ENCODE measurements at regions not wholly inside any gene's neighbourhood (a gene's known extent, or its start where the extent isn't known, plus 50 kb on each side); places are given as distances from the start of the nearest gene placed in this dataset.
"Not testable (repeated sequence)": the region's sequence is repeated elsewhere in the genome, so short reads cannot be mapped to it uniquely, and the experiment has no call there.

DNA sequence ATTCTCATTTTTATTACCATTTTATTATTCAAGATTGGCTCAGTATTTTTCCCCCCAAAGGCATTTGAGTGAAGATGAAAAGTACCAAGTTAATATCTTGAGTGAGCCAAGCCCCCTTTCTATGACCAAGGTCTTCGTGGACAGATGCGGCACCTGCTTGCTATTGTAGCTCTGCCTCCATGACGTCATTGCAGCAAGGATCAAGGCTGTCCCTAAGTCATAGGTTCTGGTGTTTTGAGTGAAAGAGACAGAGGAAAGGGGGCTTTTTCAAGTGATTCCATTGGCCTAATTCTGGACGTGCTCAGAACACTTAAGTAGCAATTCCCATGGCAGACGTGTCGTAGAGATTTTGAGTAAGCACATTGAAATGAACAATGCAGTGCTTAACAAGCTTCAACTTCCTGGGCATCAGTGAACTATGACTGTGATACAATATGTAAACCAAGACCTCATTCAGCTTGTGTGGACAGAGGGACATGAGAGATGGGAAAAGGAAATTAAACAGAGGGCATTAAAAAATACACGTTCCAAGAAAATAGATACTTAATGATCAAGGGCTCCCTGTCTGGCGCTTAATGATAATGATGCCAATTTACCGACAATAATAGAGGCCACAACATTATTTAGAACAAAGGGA, 248.7 kb upstream of the NPVF start:
- Histone ChIP-seq H3K27me3 (replicated peaks) (no peaks in the 10 kb centered on the region), H3K4me3 (ENCODE audit: low read depth, low read length) (no peak overlapping the region), H3K36me3 (replicated peaks) (no peaks in the 10 kb centered on the region), H3K27ac (no peak overlapping the region)
- TF ChIP-seq, protein P1, sequence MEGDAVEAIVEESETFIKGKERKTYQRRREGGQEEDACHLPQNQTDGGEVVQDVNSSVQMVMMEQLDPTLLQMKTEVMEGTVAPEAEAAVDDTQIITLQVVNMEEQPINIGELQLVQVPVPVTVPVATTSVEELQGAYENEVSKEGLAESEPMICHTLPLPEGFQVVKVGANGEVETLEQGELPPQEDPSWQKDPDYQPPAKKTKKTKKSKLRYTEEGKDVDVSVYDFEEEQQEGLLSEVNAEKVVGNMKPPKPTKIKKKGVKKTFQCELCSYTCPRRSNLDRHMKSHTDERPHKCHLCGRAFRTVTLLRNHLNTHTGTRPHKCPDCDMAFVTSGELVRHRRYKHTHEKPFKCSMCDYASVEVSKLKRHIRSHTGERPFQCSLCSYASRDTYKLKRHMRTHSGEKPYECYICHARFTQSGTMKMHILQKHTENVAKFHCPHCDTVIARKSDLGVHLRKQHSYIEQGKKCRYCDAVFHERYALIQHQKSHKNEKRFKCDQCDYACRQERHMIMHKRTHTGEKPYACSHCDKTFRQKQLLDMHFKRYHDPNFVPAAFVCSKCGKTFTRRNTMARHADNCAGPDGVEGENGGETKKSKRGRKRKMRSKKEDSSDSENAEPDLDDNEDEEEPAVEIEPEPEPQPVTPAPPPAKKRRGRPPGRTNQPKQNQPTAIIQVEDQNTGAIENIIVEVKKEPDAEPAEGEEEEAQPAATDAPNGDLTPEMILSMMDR (IDR thresholded peaks at IDR 0.05; ENCODE audit: low read depth, low read length, missing control alignments): no peak
- in situ Hi-C loops (cut with HindIII; ENCODE audit: low pct_ligation_motif_present, low sequenced_read_pairs): no loop called here
- no peak for DNase-seq

GRCh38 chr7:25478221-25478620, 249.9 kb upstream of the NPVF start:
- H3K27me3 ChIP-seq (replicated peaks); H3K4me3 ChIP-seq (ENCODE audit: low read depth, low read length); DNase-seq; H3K27ac ChIP-seq; in situ Hi-C loops (cut with HindIII; ENCODE audit: low pct_ligation_motif_present, low sequenced_read_pairs); H3K36me3 ChIP-seq (replicated peaks): not testable (repeated sequence)

GRCh38 chr7:25478925-25479324, 250.6 kb upstream of the NPVF start:
- no peaks in the 10 kb centered on the region for H3K36me3 ChIP-seq (replicated peaks)
- in situ Hi-C loops (cut with HindIII; ENCODE audit: low pct_ligation_motif_present, low sequenced_read_pairs): no loop called here
- DNase-seq: no peak

GRCh38 chr7:25481891-25482290, 253.6 kb upstream of the NPVF start:
- Histone ChIP-seq H3K27me3 (replicated peaks) (no peaks in the 10 kb centered on the region), H3K4me3 (ENCODE audit: low read depth, low read length) (no peak overlapping the region), H3K36me3 (replicated peaks) (no peaks in the 10 kb centered on the region), H3K27ac (no peak overlapping the region)
- TF ChIP-seq, protein P1 (IDR thresholded peaks at IDR 0.05; ENCODE audit: low read depth, low read length, missing control alignments): no peak
- DNase-seq: no peak
- in situ Hi-C loops (cut with HindIII; ENCODE audit: low pct_ligation_motif_present, low sequenced_read_pairs): no loop called here

More at GRCh38 chr7:25478925-25479324, 250.6 kb upstream of the NPVF start:
- no peaks in the 10 kb centered on the region for H3K27me3 ChIP-seq (replicated peaks)
- no peak overlapping the region for H3K4me3 ChIP-seq (ENCODE audit: low read depth, low read length)
- TF ChIP-seq, protein P1 (IDR thresholded peaks at IDR 0.05; ENCODE audit: low read depth, low read length, missing control alignments): no peak
- no peak overlapping the region for H3K27ac ChIP-seq

DNA sequence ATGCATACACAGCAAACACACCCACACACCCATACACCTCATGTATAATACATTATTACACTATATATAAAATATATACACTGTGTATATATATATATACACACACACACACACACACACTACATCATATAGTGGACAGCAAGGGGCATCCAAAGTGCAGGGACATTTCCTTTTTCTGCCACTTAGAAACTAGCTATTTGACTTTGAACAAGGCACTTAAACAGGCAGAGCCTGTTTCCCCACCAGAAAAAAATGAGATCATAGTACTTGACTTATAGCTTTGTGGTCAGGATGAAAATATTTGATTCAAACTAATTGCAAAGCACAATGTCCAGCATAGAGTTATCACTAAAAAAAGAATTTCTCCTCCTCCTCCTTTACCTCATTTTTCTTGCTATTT, 254.3 kb upstream of the NPVF start:
- TF ChIP-seq, protein P1 (IDR thresholded peaks at IDR 0.05; ENCODE audit: low read depth, low read length, missing control alignments): no peak
- no peaks in the 10 kb centered on the region for H3K36me3 ChIP-seq (replicated peaks)
- in situ Hi-C loops (cut with HindIII; ENCODE audit: low pct_ligation_motif_present, low sequenced_read_pairs): no loop called here
- no peaks in the 10 kb centered on the region for H3K27me3 ChIP-seq (replicated peaks)
- no peak overlapping the region for H3K4me3 ChIP-seq (ENCODE audit: low read depth, low read length)
- H3K27ac ChIP-seq: no peak overlapping the region
- no peak for DNase-seq

DNA sequence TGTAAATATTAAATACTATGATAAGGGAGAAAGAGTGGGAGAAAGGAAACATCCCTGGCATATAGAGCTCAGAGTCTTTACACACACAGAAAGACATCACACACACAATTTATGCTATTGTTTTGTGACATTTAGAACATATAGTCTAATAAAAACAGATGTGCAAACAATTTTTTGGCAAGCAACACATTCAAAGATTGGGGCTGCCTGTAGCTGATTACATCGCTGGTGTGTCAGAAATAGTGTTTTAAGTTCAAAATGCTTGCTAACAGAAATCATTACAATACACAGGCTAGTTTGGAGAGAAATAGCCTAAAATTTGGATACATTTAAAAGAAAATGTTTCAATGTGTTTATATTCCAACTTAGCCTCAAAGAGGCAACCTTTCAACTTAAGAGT, 256.7 kb upstream of the NPVF start:
- no peaks in the 10 kb centered on the region for H3K36me3 ChIP-seq (replicated peaks)
- H3K27ac ChIP-seq: no peak overlapping the region
- H3K4me3 ChIP-seq (ENCODE audit: low read depth, low read length): no peak overlapping the region
- TF ChIP-seq, protein P1 (IDR thresholded peaks at IDR 0.05; ENCODE audit: low read depth, low read length, missing control alignments): no peak
- in situ Hi-C loops (cut with HindIII; ENCODE audit: low pct_ligation_motif_present, low sequenced_read_pairs): no loop called here
- no peaks in the 10 kb centered on the region for H3K27me3 ChIP-seq (replicated peaks)
- DNase-seq: no peak

Measured in brain microvascular endothelial cell (primary cell).